T47D (cell line): ENCODE measurements at regions not wholly inside any gene's neighbourhood (a gene's known extent, or its start where the extent isn't known, plus 50 kb on each side); places are given as distances from the start of the nearest gene placed in this dataset.
"Not testable (repeated sequence)": the region's sequence is repeated elsewhere in the genome, so short reads cannot be mapped to it uniquely, and the experiment has no call there.

ENCODE experiments used
- DNase-seq, 2 experiments: peaks; one replicate each; pipeline versions ENCODE4 v3.0.0 to v3.0.0-alpha.2; 2011 to 2012; ENCODE audit warnings: low read depth in 1 of 2, low spot score in 1 of 2
- JUND ChIP-seq: IDR thresholded peaks from 2 replicates; pipeline ENCODE4 v1.6.1; 2012; ENCODE audit warnings: low read depth
- in situ Hi-C: cut with HindIII; loops from 2 replicates; pipeline ENCODE4 v1.10.0; 2016; ENCODE audit warnings: low sequenced_read_pairs, low pct_unique_long_range_greater_than_20kb

DNA sequence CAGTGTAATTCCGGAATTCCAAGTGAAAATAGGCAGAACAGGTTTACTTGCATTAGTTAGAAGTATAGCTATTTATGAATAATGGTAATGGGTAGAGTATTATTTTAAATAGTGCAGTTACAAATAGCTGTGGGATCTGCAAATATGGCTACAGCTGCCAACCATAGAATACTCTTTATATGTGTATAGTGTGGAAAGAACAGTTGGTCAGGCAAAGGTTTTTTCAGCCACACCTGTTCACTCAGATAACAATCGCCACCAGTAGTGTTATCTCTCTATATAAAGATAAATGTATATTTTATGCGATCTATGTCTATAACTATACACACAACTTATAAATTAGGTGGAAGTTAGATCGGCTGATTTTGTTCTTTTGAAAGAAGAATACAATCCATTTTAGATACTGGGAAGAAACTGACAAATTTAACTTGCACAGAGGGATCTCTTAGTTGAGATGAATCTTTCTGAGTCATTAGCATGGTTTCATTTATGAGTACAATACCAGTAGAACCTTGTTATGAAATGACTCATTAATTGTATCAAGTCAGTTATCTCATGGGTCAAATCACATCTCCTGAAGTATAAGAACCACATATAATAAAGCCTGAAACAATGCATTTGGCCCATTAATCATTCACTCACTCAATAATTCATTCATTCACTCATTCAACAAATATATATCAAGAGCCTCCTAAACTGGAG is 100.9 kb upstream of the NR3C2 start:
- DNase-seq: no peak
- no peak for TF ChIP-seq JUND
- in situ Hi-C loops: no loop called here

DNA sequence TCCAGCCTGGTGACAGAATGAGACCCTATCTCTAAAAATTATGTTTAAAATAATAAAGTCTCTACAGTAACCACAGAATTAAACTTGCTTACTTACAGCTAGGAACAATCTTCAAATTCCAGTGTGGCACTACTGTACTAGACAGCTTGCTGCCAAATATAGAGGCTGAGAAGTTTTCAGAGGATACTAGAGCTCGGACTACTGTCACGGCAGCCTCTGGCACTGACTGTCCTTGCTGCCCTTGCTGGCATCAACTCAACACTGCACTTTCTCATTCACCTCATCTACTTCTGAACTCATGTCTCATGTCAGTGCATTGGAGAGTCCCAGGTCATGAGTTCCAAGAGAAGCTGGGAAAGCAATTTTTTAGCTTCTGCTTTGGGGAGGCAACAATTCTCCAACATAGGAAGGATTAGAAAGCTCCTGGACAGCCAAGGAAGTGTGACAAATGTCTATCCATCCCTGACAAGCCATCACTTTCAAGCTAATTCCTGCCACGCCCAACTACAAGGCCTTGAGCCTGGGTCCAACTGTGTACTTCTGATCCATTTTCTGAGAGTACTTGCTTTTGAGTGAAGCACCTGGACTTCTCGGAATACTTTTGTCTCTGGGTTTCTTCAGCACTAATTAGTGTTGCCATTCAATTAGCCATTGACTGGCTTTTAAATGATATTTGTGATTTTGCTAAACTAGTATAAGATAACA is 98.6 kb upstream of the NR3C2 start:
- TF ChIP-seq JUND: no peak
- DNase-seq: no peak
- in situ Hi-C loops: no loop called here

DNA sequence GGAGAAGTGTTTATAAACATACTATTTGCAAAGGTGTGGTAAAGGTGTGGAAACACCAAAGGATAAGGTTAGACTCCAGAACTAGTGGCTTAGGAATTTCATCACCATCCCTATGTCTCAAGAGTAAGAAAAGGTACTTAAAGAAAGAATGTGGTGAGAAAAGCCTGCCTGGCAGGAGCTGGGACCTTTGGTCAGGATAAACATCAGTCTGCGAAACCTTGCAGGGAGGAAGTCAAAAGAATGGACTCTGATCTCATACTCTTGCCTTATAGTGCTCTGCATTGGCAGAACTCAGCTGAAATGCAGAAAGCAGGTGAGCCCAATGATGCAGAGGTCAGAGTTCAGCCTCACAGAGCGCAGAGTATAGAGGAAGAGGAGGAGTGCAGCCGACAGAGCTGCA is 97.2 kb upstream of the NR3C2 start:
- in situ Hi-C loops: no loop called here
- TF ChIP-seq JUND: no peak
- peak in 1 of 2 experiments; percentile 19 for DNase-seq

DNA sequence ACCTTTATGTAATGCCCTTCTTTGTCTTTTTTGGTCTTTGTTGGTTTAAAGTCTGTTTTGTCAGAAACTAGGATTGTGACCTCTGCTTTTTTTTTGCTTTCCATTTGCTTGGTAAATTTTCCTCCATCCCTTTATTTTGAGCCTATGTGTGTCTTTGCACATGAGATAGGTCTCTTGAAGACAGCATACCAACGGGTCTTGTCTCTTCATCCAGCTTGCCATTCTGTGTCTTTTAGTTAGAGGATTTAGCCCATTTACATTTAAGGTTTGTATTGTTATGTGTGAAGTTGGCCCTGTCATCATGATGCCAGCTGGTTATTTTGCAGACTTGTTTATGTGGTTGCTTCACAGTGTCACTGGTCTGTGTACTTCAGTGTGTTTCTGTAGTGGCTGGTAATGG is 91.6 kb upstream of the NR3C2 start:
- in situ Hi-C loops, DNase-seq: not testable (repeated sequence)

DNA sequence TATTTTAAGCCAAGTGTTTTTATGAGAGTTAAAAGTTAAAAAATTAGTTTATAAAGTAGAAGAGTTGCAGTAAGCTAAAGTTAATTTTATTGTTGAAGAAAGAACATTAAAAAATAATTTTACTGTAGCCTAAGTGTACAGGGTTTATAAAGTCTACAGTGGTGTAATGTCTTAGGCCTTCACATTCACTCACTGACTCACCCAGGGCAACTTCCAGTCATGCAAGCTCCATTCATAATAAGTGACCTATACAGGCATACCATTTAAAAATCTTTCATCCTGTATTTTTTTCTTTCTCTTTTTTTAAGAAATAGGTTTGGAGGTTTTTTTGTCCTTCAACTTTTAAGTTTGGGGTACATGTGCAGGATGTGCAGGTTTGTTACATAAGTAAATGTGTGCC is 87.9 kb upstream of the NR3C2 start:
- in situ Hi-C loops: no loop called here

DNA sequence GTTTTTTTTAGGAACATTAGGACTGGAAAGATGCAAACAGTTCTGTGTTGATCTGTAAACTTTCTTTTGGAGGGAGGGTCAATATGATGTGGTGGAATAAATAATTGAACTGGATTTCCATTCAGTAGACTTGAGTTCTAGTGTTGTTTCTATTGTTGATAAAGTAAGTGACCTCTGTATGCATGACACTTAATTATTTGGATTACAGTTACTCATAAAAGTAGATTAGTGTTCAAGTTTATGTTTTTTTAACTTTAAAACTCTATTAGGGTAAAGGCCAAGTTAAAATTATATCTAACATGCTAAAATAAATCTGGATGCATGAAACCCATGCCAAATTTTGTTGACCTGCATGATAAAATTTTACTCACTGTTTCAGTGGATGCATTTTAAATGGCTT is 85.4 kb upstream of the NR3C2 start:
- no peak for DNase-seq
- no peak for TF ChIP-seq JUND
- in situ Hi-C loops: no loop called here

More for the DNA sequence above, 87.9 kb upstream of the NR3C2 start:
- no peak for DNase-seq
- no peak for TF ChIP-seq JUND

DNA sequence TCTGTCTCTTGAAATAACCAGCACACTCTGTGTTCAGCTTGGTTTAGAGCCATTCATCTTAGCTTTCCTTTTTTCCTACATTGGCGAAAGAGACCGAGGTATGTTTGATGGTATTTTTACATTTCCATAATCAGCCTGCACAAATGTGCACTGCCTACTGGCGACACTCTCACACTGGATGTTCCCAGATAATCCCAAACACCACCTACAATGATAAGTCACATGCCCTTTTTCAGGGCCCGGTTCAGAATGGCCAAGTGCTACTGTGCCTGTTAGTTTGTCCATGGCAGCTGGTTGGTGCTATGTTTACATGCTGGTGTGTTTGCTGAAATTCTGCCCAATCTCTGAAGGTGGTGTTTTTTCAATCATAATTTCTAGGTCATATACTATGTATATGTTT is 80.8 kb upstream of the NR3C2 start:
- TF ChIP-seq JUND: no peak
- no peak for DNase-seq
- in situ Hi-C loops: no loop called here

DNA sequence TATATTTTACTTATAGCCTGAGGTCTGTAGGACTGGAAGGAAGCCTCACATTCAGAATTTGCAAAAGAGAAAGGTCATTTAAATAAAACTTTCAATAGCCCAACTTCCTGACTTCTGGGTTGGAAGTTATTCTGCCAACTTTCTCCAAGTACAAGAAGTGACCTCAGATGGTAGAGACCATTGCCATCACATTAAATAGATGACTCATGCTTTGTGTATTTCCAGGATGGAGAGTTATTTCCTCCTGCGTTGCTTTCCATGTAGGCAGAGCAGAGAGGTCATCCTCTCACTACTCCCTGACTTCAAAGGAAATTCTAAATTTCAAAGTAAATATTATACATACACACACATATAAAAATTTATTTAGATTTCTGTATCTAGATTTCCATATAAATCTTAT is 73.0 kb upstream of the NR3C2 start:
- peak in 1 of 2 experiments; percentile 1 for DNase-seq

DNA sequence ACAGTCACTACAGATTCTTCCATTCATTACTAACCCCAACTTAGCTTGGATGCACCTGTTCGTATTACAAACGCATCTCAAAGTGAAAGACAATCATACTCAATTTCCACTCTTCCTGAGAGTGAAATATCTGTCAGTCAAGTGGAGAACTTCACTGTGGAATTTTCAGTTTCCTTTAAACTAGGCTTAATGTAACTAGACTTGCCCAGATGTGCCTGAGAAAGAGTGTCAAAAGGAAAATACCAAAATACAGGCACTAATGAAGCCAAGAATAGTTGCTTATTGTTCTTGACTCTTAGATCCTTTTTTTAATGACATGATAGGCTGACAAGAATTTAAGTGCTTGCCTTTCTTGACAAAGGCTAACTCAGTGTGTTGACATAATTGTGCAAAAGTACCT is 72.4 kb upstream of the NR3C2 start:
- in situ Hi-C loops: no loop called here
- TF ChIP-seq JUND: no peak

More for the DNA sequence above, 73.0 kb upstream of the NR3C2 start:
- no peak for TF ChIP-seq JUND
- in situ Hi-C loops: no loop called here

DNA sequence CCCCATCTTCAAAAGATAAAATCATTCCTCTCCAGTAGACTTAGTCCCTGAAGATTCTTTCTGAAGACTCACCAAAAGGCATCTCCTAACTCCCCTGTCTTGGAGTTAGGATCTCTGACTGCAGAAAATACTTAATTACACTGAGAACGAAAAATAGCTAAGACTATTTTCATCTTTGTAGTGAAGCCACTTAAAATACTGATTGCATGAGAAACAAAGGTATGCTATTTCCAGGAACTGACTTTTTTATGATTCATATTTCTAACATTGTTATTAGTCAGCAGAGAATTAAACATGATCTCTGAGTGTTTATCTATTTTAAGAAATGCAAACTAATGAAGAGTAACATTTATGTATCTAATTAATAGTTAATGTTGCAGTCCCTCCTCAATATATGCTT is 71.8 kb upstream of the NR3C2 start:
- TF ChIP-seq JUND: no peak
- in situ Hi-C loops: no loop called here
- no peak for DNase-seq

More for the DNA sequence above, 72.4 kb upstream of the NR3C2 start:
- no peak for DNase-seq

DNA sequence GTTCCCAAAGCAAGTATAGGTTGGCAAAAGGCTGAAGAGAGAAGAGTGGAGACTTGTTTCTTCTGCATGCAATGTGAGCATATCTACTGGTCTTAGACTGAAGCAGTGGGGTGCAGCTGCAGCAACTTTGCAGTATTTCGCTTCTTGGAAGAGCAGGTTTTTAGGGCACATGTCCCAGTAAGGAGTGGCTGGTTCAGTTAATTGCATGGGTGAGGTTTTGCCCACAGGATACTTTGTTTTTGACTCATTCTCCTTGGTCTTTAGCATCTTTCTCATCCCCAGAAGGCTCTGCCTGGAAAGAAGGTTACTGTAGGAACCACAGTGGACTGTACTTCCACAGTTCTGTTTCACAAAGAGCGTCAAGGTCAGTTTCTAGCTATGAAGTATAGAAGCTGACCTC is 68.0 kb upstream of the NR3C2 start:
- no peak for DNase-seq
- no peak for TF ChIP-seq JUND
- in situ Hi-C loops: no loop called here

DNA sequence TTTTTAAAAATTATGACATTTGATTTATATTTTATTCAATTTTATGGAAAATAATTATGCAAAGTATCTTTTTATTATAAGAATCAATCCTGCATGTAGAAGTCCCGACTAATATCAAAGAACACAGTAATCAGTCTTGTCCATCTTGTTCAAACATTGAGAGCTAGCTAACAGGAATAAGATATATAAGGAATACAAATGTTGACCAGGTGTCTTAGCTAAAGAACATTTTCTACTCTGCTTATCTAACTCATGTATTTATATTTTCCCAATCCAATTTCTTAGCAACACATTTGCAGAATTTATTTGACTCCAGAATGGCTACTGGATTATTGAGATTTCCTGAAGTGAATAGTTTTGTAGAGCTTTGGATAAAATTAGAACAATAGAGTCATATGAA is 61.5 kb upstream of the NR3C2 start:
- DNase-seq: no peak
- in situ Hi-C loops: no loop called here
- no peak for TF ChIP-seq JUND

DNA sequence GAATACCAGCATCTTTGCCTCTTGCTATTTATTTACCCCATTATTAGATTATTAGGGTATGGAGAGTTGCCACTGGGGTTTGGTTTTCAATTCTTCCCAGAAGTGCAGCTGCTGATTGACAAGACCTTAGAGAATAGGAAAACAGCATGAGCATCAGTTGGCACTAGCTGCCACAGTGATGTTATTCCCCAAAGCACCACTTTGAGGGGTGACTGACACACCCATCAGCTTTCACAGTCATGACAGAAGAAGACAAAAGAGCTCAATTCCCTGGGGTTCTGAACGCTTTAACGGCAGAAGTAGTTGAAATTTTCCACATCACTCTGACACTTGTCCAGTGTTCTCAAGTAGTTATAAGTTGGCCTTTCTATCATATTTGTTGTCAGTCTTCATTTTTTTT is 55.0 kb upstream of the NR3C2 start:
- in situ Hi-C loops: no loop called here
- TF ChIP-seq JUND: no peak
- no peak for DNase-seq
